MM.1S (cell line): ENCODE measurements at regions not wholly inside any gene's neighbourhood (a gene's known extent, or its start where the extent isn't known, plus 50 kb on each side); places are given as distances from the start of the nearest gene placed in this dataset.

ENCODE experiments used
- CTCF ChIP-seq: fragments of 300-600 bp; sonication (generic); IDR thresholded peaks from 2 replicates; pipeline ENCODE4 v1.5.1; 2016; ENCODE audit warnings: antibody characterized with exemption, low read length, mixed read lengths
- EZH2 ChIP-seq: fragments of 300-600 bp; sonication (generic); optimal IDR thresholded peaks from 2 replicates; pipeline ENCODE3; 2017; ENCODE audit warnings: low read depth, mild to moderate bottlenecking, antibody characterized with exemption, low read length, mixed read lengths
- EZH2phosphoT487 ChIP-seq: fragments of 300-600 bp; sonication (generic); IDR thresholded peaks from 2 replicates; pipeline ENCODE4 v1.6.1; 2018; ENCODE audit warnings: antibody characterized with exemption, low read length

- no peak for TF ChIP-seq CTCF
- no peak for TF ChIP-seq EZH2phosphoT487
- no peak for TF ChIP-seq EZH2
Observed at GRCh38 chr18:73959352-73959751, 188.3 kb downstream of the FBXO15 start.
